HepG2 (cell line): ENCODE measurements at regions not wholly inside any gene's neighbourhood (a gene's known extent, or its start where the extent isn't known, plus 50 kb on each side); places are given as distances from the start of the nearest gene placed in this dataset.

ENCODE experiments used
- ARNT ChIP-seq: fragments of 450-650 bp; IDR thresholded peaks from 2 replicates; pipeline ENCODE4 v1.6.1; 2017
- CBX5 ChIP-seq: sonication (generic); formaldehyde crosslinking; IDR thresholded peaks from 2 replicates; pipeline ENCODE4 v1.4.0; 2020; ENCODE audit warnings: missing genetic modification reagents, borderline replicate concordance
- CTCF ChIP-seq: sonication (generic); formaldehyde crosslinking; IDR thresholded peaks from 2 replicates; pipeline ENCODE4 v1.5.0; 2020; ENCODE audit warnings: mild to moderate bottlenecking, missing genetic modification reagents, moderate library complexity
- FOXA3 ChIP-seq: IDR thresholded peaks from 2 replicates; pipeline ENCODE4 v1.6.1; 2016; ENCODE audit warnings: missing genetic modification reagents, missing compliant biosample characterization
- FOXM1 ChIP-seq: sonication (generic); formaldehyde crosslinking; IDR thresholded peaks from 2 replicates; pipeline ENCODE4 v1.5.0; 2020; ENCODE audit warnings: missing genetic modification reagents
- IKZF4 ChIP-seq: sonication (generic); formaldehyde crosslinking; IDR thresholded peaks from 2 replicates; pipeline ENCODE4 v1.5.1; 2020; ENCODE audit warnings: borderline replicate concordance, mild to moderate bottlenecking, low read depth, missing genetic modification reagents; ENCODE audit errors: not compliant biosample characterization
- NFE2L2 ChIP-seq: fragments of 150-350 bp; IDR thresholded peaks from 2 replicates; pipeline ENCODE4 v1.6.1; 2014; ENCODE audit warnings: low read length
- POLR2A ChIP-seq, 2 experiments: IDR thresholded peaks; 2 replicates each; pipeline ENCODE4 v1.6.1; 2011; ENCODE audit warnings: low read depth in 2 of 2, low read length in 2 of 2, mild to moderate bottlenecking in 1 of 2, moderate library complexity in 1 of 2; ENCODE audit not compliant: insufficient read depth in 1 of 2
- POLR2AphosphoS5 ChIP-seq: IDR thresholded peaks from 2 replicates; pipeline ENCODE4 v1.6.1; 2012; ENCODE audit warnings: low read depth, low read length
- REST ChIP-seq, 2 experiments: IDR thresholded peaks; 2 replicates each; pipeline ENCODE4 v1.6.1; 2011 to 2012; ENCODE audit warnings: low read length in 2 of 2, borderline replicate concordance in 1 of 2, low read depth in 1 of 2, mild to moderate bottlenecking in 1 of 2, moderate library complexity in 1 of 2
- SRSF1 ChIP-seq: fragments of 200-400 bp; formaldehyde crosslinking; optimal IDR thresholded peaks from 2 replicates; pipeline ENCODE3; 2017; ENCODE audit warnings: mild to moderate bottlenecking, low read depth, low read length, moderate library complexity

GRCh38 chr4:55186700-55187099 is 61.3 kb upstream of the KDR start:
- TF ChIP-seq FOXM1 (CRISPR knock-in tag) = no peak
- TF ChIP-seq SRSF1 = no peak
- TF ChIP-seq CTCF (CRISPR knock-in tag) = no peak
- TF ChIP-seq IKZF4 (CRISPR knock-in tag) = no peak
- TF ChIP-seq CBX5 (CRISPR knock-in tag) = no peak
- no peak for TF ChIP-seq REST (IDR thresholded peaks at IDR 0.05; ENCODE audit: borderline replicate concordance in 1 of 2, low read depth in 1 of 2, low read length in 2 of 2)
- TF ChIP-seq POLR2AphosphoS5 = no peak
- no peak for TF ChIP-seq FOXA3 (CRISPR knock-in tag)
- no peak for TF ChIP-seq POLR2A (IDR thresholded peaks at IDR 0.05; ENCODE audit: insufficient read depth in 1 of 2, low read depth in 2 of 2, low read length in 2 of 2)
- no peak for TF ChIP-seq ARNT
- no peak for TF ChIP-seq NFE2L2
